Gastrocnemius medialis (tissue), 4 donors: ENCODE measurements at regions not wholly inside any gene's neighbourhood (a gene's known extent, or its start where the extent isn't known, plus 50 kb on each side); places are given as distances from the start of the nearest gene placed in this dataset.

Source experiments
- CTCF ChIP-seq, 5 experiments: fragments of 450-650 bp in 3 of 5; fragments of 200-600 bp in 2 of 5; sonication (generic) in 2 of 5; IDR thresholded peaks in 4 of 5; conservative IDR thresholded peaks in 1 of 5; 1 replicate in 4 of 5; 2 replicates in 1 of 5; pipeline ENCODE4 v1.5.1; 2016 to 2019; ENCODE audit warnings: antibody characterized with exemption in 5 of 5, mild to moderate bottlenecking in 3 of 5, moderate library complexity in 3 of 5
- POLR2A ChIP-seq, 2 donors: fragments of 450-650 bp; IDR thresholded peaks; one replicate each; pipeline ENCODE4 v1.6.1; 2017; ENCODE audit warnings: antibody characterized with exemption in 2 of 2, mild to moderate bottlenecking in 2 of 2, moderate library complexity in 2 of 2

DNA sequence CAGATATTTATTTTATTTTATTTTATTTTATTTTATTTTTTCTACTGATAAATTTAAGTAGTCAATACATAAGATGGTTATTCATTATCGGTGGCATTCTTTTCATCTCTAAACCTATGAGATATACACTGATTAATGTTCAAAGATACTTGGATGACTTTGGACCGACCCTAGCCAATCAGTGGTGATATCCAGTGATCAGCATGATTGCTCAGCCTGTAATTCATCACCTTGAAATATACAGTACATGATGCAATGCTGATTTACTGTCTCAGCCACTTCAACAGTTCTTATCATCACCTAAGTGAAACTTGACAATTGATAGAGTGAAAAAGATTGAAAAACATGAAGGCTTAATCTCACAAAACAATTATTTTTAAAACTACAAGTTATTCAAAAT is 1651.0 kb downstream of the REEP3 start:
- TF ChIP-seq CTCF (IDR thresholded peaks at IDR 0.05 in 4 of 5, conservative IDR thresholded peaks at IDR 0.05 in 1 of 5) (no peak), POLR2A (IDR thresholded peaks at IDR 0.05) (no peak)
